Left cardiac atrium (tissue), 4 donors: ENCODE measurements at regions not wholly inside any gene's neighbourhood (a gene's known extent, or its start where the extent isn't known, plus 50 kb on each side); places are given as distances from the start of the nearest gene placed in this dataset.
"Not testable (repeated sequence)": the region's sequence is repeated elsewhere in the genome, so short reads cannot be mapped to it uniquely, and the experiment has no call there.

Experiments
- ATAC-seq, 2 donors: fragments of 200-7000 bp; cut with Tn5 transposase; one replicate each; pipeline ENCODE4 v1.9.1; 2020; ENCODE audit warnings: mild to moderate bottlenecking in 2 of 2, moderate library complexity in 2 of 2
- DNase-seq: peaks from one replicate; pipeline ENCODE4 v3.0.0-alpha.2; 2020
- intact Hi-C, 2 donors: fragments of 100-400 bp; cut with DNase I; formaldehyde crosslinking; loops; one replicate each; pipeline versions ENCODE4 v1.14.1 to v1.15.1; 2022 to 2023
- donor health status: DM: no; HTN: yes; CAD: no.
- donor health status: DM: no; HTN: yes; CAD: no; lungs with severe emphysema.
- donor health status: DM: yes; HTN: yes; CAD: no.
- donor health status: Dilated cardiomyopathy.

DNA sequence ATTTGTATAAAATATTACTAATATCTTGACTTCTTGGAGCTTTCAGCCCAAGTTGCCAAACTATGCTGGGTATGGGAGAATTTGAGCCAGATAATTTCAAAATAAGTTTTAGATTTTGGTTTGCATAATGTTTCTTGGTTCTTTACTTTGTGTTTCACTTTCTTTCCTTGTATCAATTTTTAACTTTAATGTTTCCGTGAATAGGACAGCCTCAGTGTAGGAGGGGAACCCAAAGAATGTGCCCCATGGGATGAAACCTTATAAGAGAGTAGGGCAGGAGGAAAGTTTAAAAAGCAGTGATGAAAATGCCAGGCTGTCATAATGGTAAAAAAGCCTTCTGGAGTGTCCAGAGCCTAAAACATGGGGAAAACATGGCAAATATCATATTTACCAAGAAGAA, 252.4 kb upstream of the IRAK1BP1 start:
- no peak for DNase-seq
- no peak for ATAC-seq
- intact Hi-C loops: no loop called here

DNA sequence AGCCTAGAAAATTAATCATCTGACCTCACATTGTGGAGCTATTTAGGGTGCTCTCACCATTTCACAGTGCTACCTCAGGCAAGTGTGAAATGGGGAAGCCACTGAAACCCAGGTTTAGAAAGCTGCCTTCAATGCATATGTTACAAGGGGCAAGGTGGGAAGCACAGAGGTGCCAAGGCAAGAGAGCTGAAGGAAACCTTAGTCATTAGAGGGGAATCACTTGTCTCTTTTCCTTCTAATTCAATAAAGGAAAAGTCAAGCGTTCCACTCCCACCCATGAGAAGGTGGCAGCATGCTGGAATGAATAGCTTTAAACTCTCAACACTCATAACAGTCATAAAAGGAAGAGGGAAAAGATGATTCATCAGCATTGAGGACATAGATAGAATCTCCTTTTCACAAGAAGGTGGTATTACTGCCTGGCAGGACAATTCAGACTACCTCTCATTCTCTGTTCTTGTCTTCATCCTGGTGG, 251.9 kb upstream of the IRAK1BP1 start:
- intact Hi-C loops: no loop called here
- DNase-seq: no peak
- peak in 1 of 2 donors; percentile 39 for ATAC-seq

DNA sequence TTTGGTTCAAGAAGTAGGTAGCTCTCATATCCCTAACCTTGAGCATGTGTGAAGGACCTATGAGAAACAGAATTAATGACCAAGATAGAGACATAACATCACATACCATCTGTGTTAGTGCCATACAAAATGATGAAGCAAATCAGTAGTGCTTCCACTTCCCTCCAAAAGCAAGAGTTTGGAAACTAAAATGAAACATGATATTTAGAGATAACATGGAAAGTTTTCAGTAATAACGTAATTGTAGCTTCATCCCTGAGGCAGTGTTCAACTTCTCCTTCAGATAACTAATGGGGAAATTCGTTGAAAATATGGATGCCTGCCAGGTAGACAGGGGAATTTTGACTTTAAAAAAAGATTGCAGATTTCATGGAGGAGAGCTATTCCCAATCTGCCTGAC, 248.4 kb upstream of the IRAK1BP1 start:
- ATAC-seq (peak in 1 of 2 donors; percentile 71), DNase-seq (no peak)
- intact Hi-C loops: no loop called here

DNA sequence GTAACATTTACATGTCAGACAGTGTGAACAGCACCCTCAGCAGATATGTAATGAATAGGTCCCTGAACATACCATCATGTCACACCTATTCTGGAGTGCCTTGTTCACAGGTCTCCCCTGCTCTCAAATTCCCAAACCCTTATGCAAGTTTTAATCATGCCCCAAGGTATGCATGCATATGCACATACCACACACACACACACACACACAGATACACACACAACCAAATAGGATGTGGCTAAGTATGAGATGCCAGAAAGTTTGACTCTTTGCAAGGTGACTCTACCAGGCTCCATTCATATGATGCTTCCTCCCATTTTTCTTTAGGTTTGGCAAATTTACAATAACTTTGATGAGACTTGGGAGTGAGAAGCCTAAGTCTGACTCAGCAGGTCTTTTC, 243.8 kb upstream of the IRAK1BP1 start:
- intact Hi-C loops: no loop called here
- DNase-seq: no peak
- ATAC-seq: no peak

DNA sequence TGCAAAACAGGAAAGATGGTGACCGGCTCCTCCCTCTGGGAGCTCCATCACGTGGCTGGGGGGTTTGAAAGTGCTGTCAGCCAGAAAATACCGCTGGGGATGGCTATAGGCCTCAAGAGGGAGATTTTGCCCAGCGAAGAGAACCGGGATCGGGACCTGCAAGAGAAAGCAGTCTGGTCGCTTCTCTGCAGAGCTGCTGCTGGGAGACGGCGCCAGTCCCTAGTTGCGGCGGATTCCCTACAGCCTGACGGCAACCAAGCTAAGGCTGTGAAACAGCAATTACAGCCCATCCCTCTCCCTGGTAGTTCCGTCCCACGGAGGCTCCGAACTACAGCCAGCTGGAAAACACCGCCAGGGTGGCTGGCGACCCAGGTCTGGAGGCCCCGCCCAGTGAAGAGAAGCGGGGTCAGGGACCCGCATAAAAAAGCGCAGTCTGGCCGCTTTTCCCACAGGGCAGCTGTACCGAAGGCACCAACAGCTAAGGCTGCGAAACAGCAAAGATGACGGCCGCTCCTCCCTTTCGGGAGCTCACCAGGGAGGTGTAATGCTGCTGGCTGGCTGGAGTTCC, 238.1 kb upstream of the IRAK1BP1 start:
- intact Hi-C loops: no loop called here
- DNase-seq (peak; percentile 18), ATAC-seq (peak in 1 of 2 donors; percentile 55)

DNA sequence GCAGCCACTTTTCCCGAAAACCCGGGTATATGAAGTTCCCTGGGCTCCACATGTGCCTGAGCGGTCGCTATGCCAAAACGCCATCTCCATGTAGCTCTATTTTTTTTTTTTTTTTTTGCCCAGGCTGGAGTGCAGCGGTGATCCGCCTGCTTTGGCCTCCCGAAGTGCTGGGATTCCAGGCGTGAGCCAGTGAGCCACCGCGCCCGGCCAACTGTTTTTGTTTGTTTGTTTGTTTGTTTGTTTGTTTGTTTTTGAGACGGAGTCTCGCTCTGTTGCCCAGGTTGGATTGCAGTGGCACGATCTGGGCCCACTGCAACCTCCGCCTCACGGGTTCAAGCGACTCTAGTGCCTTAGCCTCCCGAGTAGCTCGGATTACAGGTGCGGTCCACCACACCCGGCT, 237.5 kb upstream of the IRAK1BP1 start:
- intact Hi-C loops: no loop called here
- DNase-seq: no peak
- ATAC-seq: no peak

DNA sequence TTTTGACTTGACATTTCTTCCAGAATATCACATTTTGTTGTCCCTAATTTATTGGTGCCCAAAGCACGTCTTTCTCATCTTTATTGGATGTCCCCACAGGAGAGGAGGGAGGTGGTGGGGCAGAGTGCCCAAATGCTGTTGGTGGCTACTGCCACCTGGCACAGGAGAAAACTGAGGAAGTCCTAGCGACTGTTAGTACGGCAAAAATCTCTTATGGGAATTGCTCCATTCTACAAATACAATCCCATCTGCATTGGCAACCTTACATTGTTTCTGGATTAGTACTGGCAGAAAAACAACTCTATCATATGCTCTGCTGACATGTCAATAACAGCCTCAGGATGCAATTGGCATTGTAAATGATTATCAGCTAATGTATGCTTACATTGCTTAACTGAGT, 235.4 kb upstream of the IRAK1BP1 start:
- intact Hi-C loops: no loop called here
- DNase-seq: no peak
- ATAC-seq: no peak

DNA sequence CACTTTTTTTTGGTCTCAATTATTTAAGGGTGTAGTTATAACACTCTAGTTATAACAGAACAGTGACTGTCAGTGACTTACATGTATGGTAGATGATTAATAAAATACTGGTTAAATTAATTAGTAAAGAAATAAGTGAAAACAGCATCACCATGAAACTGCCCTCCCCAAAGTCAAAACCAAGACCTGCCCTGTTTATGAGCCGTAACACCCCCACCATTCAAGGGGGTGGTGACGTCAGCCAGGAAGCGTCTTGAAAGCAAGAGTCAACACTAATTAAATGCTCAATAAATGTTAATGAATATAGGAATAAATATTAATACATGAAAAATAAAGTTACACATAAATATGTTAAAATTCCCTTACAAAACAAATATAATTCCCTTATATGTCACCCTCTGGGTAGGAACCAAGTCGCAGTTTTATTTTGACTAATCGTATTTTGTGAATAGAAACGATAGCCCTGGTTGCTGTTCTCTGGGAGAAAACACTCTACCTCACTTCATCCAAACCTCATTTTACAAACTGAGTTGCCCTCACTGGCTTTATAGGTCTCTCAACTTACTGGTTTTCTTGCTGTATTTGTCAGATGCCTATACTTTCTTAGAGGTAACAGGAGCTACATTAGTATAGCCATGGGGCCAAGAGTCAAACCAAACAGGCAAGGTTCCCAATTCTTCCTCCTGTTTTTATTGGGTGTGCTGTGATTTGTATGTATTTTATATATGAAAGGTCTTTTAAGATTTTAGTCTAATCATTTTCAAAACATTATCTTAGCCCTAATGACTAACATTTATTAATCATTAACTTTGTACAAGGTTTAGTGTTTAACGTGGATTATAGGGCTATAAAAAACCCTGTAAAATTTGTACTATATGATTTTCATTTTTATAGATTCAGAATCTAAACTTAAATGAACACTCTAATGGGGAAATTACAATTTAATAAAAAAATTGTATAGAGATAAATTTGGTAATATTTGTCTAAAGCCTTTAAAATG, 227.9 kb upstream of the IRAK1BP1 start:
- no peak for ATAC-seq
- intact Hi-C loops: no loop called here
- no peak for DNase-seq

DNA sequence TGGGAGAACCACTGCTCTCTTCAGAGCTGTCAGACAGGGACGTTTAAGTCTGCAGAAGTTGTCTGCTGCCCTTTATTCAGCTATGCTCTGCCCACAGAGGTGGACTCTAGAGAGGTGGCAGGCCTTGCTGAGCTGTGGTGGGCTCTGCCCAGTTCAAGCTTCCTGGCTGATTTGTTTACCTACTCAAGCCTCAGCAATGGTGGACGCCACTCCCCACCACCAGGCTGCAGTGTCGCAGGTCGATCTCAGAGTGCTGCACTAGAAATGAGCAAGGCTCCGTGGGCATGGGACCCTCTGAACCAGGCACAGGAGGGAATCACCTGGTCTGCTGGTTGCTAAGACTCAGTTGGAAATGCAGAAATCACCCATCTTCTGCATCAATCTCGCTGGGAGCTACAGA, 223.4 kb upstream of the IRAK1BP1 start:
- intact Hi-C loops, ATAC-seq, DNase-seq: not testable (repeated sequence)

DNA sequence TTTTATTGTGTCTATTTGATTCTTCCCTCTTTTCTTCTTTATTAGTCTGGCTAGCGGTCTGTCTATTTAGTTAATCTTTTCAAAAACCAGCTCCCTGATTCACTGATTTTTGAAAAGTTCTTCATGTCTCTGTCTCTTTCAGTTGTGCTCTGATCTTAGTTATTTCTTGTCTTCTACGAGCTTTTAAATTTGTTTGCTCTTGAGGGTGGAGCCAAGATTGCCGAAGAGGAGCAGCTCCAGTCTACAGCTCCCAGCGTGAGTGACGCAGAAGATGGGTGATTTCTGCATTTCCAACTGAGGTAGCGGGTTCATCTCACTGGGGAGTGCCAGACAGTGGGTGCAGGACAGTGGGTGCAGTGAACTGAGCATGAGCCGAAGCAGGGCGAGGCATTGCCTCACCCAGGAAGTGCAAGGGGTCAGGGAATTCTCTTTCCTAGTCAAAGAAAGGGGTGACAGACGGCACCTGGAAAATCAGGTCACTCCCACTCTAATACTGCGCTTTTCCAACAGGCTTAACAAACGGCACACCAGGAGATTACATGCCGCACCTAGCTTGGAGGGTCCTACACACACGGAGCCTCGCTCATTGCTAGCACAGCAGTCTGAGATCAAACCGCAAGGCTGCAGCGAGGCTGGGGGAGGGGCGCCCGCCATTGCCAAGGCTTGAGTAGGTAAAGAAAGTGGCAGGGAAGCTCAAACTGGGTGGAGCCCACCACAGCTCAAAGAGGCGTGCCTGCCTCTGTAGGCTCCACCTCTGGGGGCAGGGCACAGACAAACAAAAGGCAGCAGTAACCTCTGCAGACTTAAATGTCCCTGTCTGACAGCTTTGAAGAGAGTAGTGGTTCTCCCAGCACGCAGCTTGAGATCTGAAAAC, 220.6 kb upstream of the IRAK1BP1 start:
- ATAC-seq, intact Hi-C loops, DNase-seq: not testable (repeated sequence)

DNA sequence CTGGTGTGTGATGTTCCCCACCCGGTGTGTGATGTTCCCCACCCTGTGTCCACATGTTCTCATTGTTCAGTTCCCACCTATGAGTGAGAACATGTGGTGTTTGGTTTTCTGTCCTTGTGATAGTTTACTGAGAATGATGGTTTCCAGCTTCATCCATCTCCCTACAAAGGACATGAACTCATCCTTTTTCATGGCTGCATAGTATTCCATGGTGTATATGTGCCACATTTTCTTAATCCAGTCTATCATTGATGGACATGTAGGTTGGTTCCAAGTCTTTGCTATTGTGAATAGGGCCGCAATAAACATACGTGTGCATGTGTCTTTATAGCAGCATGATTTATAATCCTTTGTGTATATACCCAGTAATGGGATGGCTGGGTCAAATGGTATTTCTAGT, 201.5 kb upstream of the IRAK1BP1 start:
- DNase-seq, intact Hi-C loops, ATAC-seq: not testable (repeated sequence)

DNA sequence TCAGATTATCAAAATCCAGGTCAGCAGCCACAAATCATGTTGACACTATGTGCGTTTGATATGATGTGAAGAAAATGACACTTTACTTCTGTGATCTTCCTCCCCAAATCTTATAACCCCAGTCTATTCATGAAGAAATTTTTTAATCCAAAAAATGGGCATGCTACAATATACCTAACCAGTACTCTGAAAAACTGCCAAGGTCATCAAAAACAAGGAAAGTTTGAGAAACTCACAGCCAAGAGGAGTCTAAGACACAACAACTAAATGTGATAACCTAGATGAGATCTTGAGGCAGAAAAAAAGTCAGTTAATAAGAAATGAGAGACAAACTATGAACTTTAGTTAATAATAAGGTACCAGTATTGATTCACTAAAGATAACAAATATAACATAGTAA, 200.6 kb upstream of the IRAK1BP1 start:
- no peak for ATAC-seq
- intact Hi-C loops: no loop called here

DNA sequence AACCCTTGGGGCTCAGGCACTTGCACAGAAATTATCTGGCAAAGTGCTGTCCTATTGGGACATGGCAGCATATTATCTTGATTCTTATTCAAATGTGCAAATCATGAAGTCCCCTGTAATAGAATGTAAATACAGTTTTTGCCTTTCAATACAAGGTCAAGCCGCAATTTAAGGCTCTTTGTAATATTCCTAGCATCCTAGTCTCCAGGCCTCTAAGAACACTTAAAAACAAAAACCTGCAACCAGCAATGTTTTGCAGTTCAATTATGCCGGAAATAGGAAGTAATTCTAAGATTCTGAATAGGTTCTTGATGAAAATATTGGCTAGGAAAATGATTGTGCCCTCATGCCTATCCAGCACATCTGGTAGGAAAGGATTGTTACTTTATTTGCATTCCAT, 197.2 kb upstream of the IRAK1BP1 start:
- ATAC-seq: no peak
- intact Hi-C loops: no loop called here
- DNase-seq: no peak

More for the DNA sequence above, 200.6 kb upstream of the IRAK1BP1 start:
- DNase-seq: no peak

DNA sequence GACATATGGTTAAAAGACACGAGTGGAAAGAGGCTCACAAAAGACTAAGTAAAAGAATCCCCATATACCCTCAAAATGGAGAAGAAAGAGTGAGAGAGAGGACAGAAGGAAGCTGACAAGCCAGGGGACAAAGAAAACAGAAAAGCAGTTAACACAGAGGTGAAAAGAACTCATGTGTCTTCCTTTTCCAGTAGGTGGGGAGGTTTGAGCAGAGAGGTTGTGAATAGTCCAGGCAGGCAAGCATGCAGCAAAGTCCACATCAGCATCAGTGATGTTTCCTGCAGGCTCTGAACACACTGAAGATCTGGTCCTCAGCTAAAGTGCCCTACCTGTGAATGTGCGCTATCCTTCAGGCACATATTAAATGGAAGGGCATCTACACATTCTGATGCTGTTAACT, 196.5 kb upstream of the IRAK1BP1 start:
- intact Hi-C loops: no loop called here
- DNase-seq: no peak
- no peak for ATAC-seq

DNA sequence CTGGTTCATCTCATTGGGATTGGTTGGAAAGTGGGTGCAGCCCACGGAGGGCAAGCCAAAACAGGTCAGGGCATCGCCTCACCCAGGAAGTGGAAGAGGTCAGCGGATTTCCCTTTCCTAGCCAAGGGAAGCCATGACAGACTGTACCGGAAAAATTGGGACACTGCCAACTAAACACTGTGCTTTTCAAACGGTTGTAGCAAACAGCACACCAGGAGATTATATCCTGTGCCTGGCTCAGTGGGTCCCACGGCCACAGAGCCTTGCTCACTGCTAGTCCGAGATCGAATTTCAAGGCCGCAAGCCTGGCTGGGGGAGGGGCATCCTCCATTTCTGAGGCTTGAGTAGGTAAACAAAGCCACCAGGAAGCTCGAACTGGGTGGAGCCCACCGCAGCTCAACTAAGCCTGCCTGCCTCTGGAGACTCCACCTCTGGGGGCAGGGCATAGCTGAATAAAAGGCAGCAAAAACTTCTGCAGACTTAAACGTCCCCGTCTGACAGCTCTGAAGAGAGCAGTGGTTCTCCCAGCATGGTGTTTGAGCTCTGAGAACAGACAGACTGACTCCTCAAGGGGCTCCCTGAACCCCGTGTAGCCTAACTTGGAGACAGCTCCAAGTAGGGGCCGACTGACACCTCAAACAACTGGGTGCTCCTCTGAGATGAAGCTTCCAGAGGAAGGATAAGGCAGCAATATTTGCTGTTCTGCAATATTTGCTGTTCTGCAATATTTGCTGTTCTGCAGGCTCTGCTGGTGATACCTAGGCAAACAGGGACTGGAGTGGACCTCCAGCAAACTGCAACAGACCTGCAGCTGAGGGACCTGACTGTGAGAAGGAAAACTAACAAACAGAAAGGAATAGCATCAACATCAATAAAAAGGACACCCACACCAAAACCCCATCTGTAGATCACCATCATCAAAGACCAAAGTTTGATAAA, 191.0 kb upstream of the IRAK1BP1 start:
- ATAC-seq, DNase-seq, intact Hi-C loops: not testable (repeated sequence)

DNA sequence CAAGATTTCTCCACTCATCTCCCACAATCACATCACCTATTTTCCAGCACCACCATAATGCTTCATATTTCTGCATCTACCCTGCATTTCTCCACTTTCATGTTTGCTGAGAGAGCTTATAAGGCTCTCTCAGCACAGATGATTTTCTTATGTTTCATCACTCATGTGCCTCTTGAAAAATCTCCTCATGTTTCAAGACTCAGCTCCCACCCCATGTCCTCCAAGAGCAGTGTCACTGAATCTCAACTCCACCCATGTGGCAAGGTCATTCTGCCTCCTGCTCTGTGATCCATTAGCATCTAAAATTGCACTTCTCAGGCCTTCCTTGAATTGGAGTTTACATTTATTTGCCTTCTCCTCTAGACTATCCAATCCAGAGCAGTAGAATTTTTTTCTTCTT, 178.7 kb upstream of the IRAK1BP1 start:
- no peak for DNase-seq
- intact Hi-C loops: no loop called here

DNA sequence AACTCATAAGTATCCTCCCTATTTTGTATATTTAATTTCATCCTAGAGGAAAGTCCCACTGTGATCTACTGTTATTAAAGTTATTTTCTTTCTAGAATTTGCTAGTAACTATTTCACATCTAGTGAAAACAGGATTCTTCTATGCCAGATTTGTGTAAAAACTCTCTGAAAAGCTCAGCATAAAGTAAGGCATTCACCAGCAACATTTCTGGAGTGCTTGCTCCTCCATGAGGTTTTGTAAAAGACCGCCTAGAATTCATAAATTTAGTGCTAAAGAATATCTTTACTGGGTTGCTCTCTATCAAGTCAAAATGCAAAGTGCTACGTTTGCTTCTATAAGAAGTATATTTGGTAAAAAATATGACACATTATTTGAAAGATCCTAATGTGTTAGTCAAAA, 173.5 kb upstream of the IRAK1BP1 start:
- intact Hi-C loops: no loop called here
- no peak for ATAC-seq
- no peak for DNase-seq

More for the DNA sequence above, 178.7 kb upstream of the IRAK1BP1 start:
- no peak for ATAC-seq

DNA sequence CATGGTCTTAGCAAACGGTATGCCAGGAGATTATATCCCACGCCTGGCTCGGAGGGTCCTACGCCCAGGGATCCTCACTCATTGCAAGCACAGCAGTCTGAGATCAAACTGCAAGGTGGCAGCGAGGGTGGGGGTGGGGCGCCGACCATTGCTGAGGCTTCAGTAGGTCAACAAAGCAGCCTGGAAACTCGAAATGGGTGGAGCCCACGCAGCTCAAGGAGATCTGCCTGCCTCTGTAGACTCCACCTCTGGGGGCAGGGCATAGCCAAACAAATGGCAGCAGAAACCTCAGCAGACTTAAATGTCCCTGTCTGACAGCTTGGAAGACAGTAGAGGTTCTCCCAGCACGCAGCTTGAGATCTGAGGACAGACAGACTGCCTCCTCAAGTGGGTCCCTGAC, 172.7 kb upstream of the IRAK1BP1 start:
- intact Hi-C loops, DNase-seq, ATAC-seq: not testable (repeated sequence)
